H9 (cell line): ENCODE measurements at regions not wholly inside any gene's neighbourhood (a gene's known extent, or its start where the extent isn't known, plus 50 kb on each side); places are given as distances from the start of the nearest gene placed in this dataset.

Experiments
- DNase-seq: peaks from one replicate; pipeline ENCODE4 v3.0.0-alpha.2; 2017
- H2AFZ ChIP-seq: one replicate; pipeline ENCODE4 v1.6.1; 2013; ENCODE audit warnings: mild to moderate bottlenecking, low read length, control low read depth, moderate library complexity
- H2AK5ac ChIP-seq: 2 replicates; pipeline ENCODE4 v1.6.1; 2013; ENCODE audit warnings: low read length, control low read depth, mixed read lengths; ENCODE audit not compliant: insufficient read length
- H2BK120ac ChIP-seq: one replicate; pipeline ENCODE4 v1.6.1; 2013; ENCODE audit warnings: low read depth, mild to moderate bottlenecking, low read length, control low read depth, inconsistent platforms; ENCODE audit not compliant: poor library complexity, severe bottlenecking
- H2BK12ac ChIP-seq: 2 replicates; pipeline ENCODE4 v1.6.1; 2013; ENCODE audit warnings: low read length, control low read depth, mixed read lengths, low read depth; ENCODE audit not compliant: insufficient read length
- H2BK15ac ChIP-seq: 2 replicates; pipeline ENCODE4 v1.6.1; 2013; ENCODE audit warnings: low read depth, low read length, control low read depth
- H2BK20ac ChIP-seq: one replicate; pipeline ENCODE4 v1.6.1; 2013; ENCODE audit warnings: low read depth, mild to moderate bottlenecking, low read length, control low read depth, inconsistent platforms; ENCODE audit not compliant: poor library complexity, severe bottlenecking
- H2BK5ac ChIP-seq: 2 replicates; pipeline ENCODE4 v1.6.1; 2013; ENCODE audit warnings: low read length, control low read depth, mixed read lengths; ENCODE audit not compliant: insufficient read length
- H3K14ac ChIP-seq: 2 replicates; pipeline ENCODE4 v1.6.1; 2013; ENCODE audit warnings: low read length, control low read depth; ENCODE audit not compliant: insufficient read depth
- H3K18ac ChIP-seq: 2 replicates; pipeline ENCODE4 v1.6.1; 2013; ENCODE audit warnings: low read depth, mild to moderate bottlenecking, mixed read lengths, low read length, control low read depth; ENCODE audit not compliant: insufficient read length
- H3K23ac ChIP-seq: 2 replicates; pipeline ENCODE4 v1.6.1; 2013; ENCODE audit warnings: low read length, control low read depth, mixed read lengths, low read depth; ENCODE audit not compliant: insufficient read length
- H3K23me2 ChIP-seq: 2 replicates; pipeline ENCODE4 v1.6.1; 2013; ENCODE audit warnings: low read depth, mild to moderate bottlenecking, mixed read lengths, low read length, control low read depth; ENCODE audit not compliant: insufficient read length, poor library complexity, severe bottlenecking
- H3K27ac ChIP-seq: 2 replicates; pipeline ENCODE4 v1.5.1; 2013; ENCODE audit warnings: low read length, control low read depth, mixed read lengths, low read depth; ENCODE audit not compliant: insufficient read length
- H3K27me3 ChIP-seq: 2 replicates; pipeline ENCODE4 v1.6.1; 2013; ENCODE audit warnings: low read length, control low read depth, inconsistent platforms; ENCODE audit not compliant: insufficient read depth
- H3K4ac ChIP-seq: 2 replicates; pipeline ENCODE4 v1.6.1; 2013; ENCODE audit warnings: low read depth, mild to moderate bottlenecking, control low read depth, inconsistent platforms, low read length, moderate library complexity
- H3K4me1 ChIP-seq: 2 replicates; pipeline ENCODE4 v1.6.1; 2013; ENCODE audit warnings: low read length, control low read depth, inconsistent platforms; ENCODE audit not compliant: insufficient read depth
- H3K4me2 ChIP-seq: 2 replicates; pipeline ENCODE4 v1.6.1; 2013; ENCODE audit warnings: low read length, control low read depth, mixed read lengths; ENCODE audit not compliant: insufficient read length, insufficient read depth
- H3K56ac ChIP-seq: 2 replicates; pipeline ENCODE4 v1.6.1; 2013; ENCODE audit warnings: low read depth, mild to moderate bottlenecking, mixed read lengths, low read length, control low read depth; ENCODE audit not compliant: insufficient read length
- H3K79me1 ChIP-seq: 2 replicates; pipeline ENCODE4 v1.6.1; 2013; ENCODE audit warnings: low read depth, mild to moderate bottlenecking, moderate library complexity, low read length, control low read depth, inconsistent platforms; ENCODE audit not compliant: insufficient read depth, poor library complexity, severe bottlenecking
- H3K79me2 ChIP-seq: 2 replicates; pipeline ENCODE4 v1.6.1; 2013; ENCODE audit warnings: low read length, control low read depth, inconsistent platforms; ENCODE audit not compliant: insufficient read depth
- H3K9ac ChIP-seq: 2 replicates; pipeline ENCODE4 v1.6.1; 2013; ENCODE audit warnings: low read length, control low read depth, mixed read lengths; ENCODE audit not compliant: insufficient read length; ENCODE audit errors: extremely low read depth
- H3K9me3 ChIP-seq: one replicate; pipeline ENCODE4 v1.6.1; 2013; ENCODE audit warnings: low read depth, low read length, inconsistent platforms; ENCODE audit not compliant: control insufficient read depth
- H3T11ph ChIP-seq: one replicate; pipeline ENCODE4 v1.6.1; 2013; ENCODE audit warnings: mild to moderate bottlenecking, low read length, control low read depth, inconsistent platforms
- H4K20me1 ChIP-seq: one replicate; pipeline ENCODE4 v1.6.1; 2013; ENCODE audit not compliant: control insufficient read depth, insufficient read length, insufficient read depth
- H4K5ac ChIP-seq: 2 replicates; pipeline ENCODE4 v1.6.1; 2013; ENCODE audit warnings: low read depth, mild to moderate bottlenecking, mixed read lengths, low read length, control low read depth; ENCODE audit not compliant: insufficient read length
- H4K8ac ChIP-seq: replicated peaks from 2 replicates; pipeline ENCODE4 v1.6.1; 2013; ENCODE audit warnings: low read length, control low read depth, mixed read lengths, low read depth; ENCODE audit not compliant: insufficient read length
- H4K91ac ChIP-seq: 2 replicates; pipeline ENCODE4 v1.6.1; 2013; ENCODE audit warnings: low read depth, mild to moderate bottlenecking, moderate library complexity, mixed read lengths, low read length, control low read depth; ENCODE audit not compliant: insufficient read length
- H3K27ac Mint-ChIP-seq, 3 experiments: 2 replicates in 2 of 3; 3 replicates in 1 of 3; pipeline ENCODE4 v1.8.0; 2020 to 2021; ENCODE audit warnings: mixed read lengths in 3 of 3, mild to moderate bottlenecking in 1 of 3, moderate library complexity in 1 of 3
- H3K27me3 Mint-ChIP-seq: 2 replicates; pipeline ENCODE4 v1.8.0; 2021; ENCODE audit warnings: low read depth, mild to moderate bottlenecking, moderate library complexity, mixed read lengths
- H3K36me3 Mint-ChIP-seq, 3 experiments: 2 replicates in 2 of 3; 3 replicates in 1 of 3; pipeline ENCODE4 v1.8.0; 2020 to 2021; ENCODE audit warnings: low read depth in 3 of 3, mixed read lengths in 3 of 3; ENCODE audit not compliant: insufficient read depth in 1 of 3
- H3K4me1 Mint-ChIP-seq, 2 experiments: 2 replicates each; pipeline ENCODE4 v1.8.0; 2020; ENCODE audit warnings: mixed read lengths in 2 of 2
- H3K4me3 Mint-ChIP-seq, 2 experiments: 2 replicates in 1 of 2; 3 replicates in 1 of 2; pipeline ENCODE4 v1.8.0; 2020 to 2021; ENCODE audit warnings: mild to moderate bottlenecking in 2 of 2, mixed read lengths in 2 of 2, moderate library complexity in 1 of 2
- H3K9me3 Mint-ChIP-seq, 2 experiments: 2 replicates in 1 of 2; 3 replicates in 1 of 2; pipeline ENCODE4 v1.8.0; 2020; ENCODE audit warnings: mild to moderate bottlenecking in 2 of 2, mixed read lengths in 2 of 2, moderate library complexity in 1 of 2
- WGBS: extraction: QIAGEN DNeasy Blood & Tissue Kit; methylation state at CpG from one replicate; pipeline ENCODE4 v1.1.7; 2013; ENCODE audit warnings: missing lambda C conversion rate, low lambda C conversion rate, mixed read lengths; ENCODE audit not compliant: insufficient read length; ENCODE audit errors: extremely low coverage; 5-methylcytosine and 5-hydroxymethylcytosine counted together
- TF ChIP-seq, protein P1 (sequence below): fragments of 200-600 bp; sonication (generic); conservative IDR thresholded peaks from 3 replicates; pipeline ENCODE4 v1.8.0; 2021; ENCODE audit warnings: antibody characterized with exemption, mild to moderate bottlenecking

DNA sequence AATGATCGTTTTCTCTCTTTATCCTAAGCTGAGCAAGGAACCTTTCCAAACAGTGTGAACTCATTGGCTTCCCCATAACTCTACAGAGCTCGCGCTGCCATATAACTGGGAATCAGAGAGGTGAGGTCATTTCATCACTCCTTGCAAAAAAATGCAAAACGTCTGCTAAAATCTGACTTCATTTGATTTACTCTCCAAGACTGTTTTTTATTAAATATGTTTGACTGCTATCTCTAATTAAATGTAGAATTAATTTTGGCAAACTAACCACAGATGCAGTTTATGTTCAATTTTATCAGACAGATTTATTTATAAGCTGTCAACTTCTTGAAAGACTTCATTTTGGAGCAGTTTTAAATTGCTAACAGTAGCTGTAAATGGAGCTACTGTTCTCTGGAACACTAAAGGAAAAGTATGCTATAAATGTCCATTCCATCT is 131.6 kb upstream of the SOX5 start:
- no peak overlapping the region for H4K5ac ChIP-seq
- TF ChIP-seq, protein P1, sequence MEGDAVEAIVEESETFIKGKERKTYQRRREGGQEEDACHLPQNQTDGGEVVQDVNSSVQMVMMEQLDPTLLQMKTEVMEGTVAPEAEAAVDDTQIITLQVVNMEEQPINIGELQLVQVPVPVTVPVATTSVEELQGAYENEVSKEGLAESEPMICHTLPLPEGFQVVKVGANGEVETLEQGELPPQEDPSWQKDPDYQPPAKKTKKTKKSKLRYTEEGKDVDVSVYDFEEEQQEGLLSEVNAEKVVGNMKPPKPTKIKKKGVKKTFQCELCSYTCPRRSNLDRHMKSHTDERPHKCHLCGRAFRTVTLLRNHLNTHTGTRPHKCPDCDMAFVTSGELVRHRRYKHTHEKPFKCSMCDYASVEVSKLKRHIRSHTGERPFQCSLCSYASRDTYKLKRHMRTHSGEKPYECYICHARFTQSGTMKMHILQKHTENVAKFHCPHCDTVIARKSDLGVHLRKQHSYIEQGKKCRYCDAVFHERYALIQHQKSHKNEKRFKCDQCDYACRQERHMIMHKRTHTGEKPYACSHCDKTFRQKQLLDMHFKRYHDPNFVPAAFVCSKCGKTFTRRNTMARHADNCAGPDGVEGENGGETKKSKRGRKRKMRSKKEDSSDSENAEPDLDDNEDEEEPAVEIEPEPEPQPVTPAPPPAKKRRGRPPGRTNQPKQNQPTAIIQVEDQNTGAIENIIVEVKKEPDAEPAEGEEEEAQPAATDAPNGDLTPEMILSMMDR = no peak
- Mint-ChIP-seq H3K4me1 (peaks cover 6 to 8% of the 10 kb centered on the region in 2 experiments; a peak in 3 of 4 replicates), H3K27ac (no peak overlapping the region), H3K9me3 (no peaks in the 10 kb centered on the region), H3K36me3 (no peaks in the 10 kb centered on the region), H3K27me3 (no peaks in the 10 kb centered on the region), H3K4me3 (no peak overlapping the region)
- H3K9me3 ChIP-seq = no peaks in the 10 kb centered on the region
- no peak overlapping the region for H4K91ac ChIP-seq
- no peak overlapping the region for H2BK120ac ChIP-seq
- H3K14ac ChIP-seq = no peak overlapping the region
- no peak overlapping the region for H3K4ac ChIP-seq
- no peak overlapping the region for H2BK12ac ChIP-seq
- no peak overlapping the region for H3T11ph ChIP-seq
- no peaks in the 10 kb centered on the region for H3K79me2 ChIP-seq
- no peak overlapping the region for H2BK20ac ChIP-seq
- H4K8ac ChIP-seq = no peak overlapping the region
- H4K20me1 ChIP-seq = no peaks in the 10 kb centered on the region
- H3K56ac ChIP-seq = no peak overlapping the region
- no peaks in the 10 kb centered on the region for H3K79me1 ChIP-seq
- H3K9ac ChIP-seq = no peak overlapping the region
- H3K27ac ChIP-seq = no peak overlapping the region
- H3K23ac ChIP-seq = no peak overlapping the region
- no peak for DNase-seq
- no peaks in the 10 kb centered on the region for H3K23me2 ChIP-seq
- H2BK5ac ChIP-seq = no peak overlapping the region
- H3K4me2 ChIP-seq = no peak overlapping the region
- H3K4me1 ChIP-seq = no peaks in the 10 kb centered on the region; the same call in 1 of the 2 replicates
- no CpG with 5 or more reads among the region's 4 CpGs for WGBS
- H3K18ac ChIP-seq = no peak overlapping the region
- H2AFZ ChIP-seq = no peak overlapping the region
- H2BK15ac ChIP-seq = no peak overlapping the region
- no peaks in the 10 kb centered on the region for H3K27me3 ChIP-seq
- no peak overlapping the region for H2AK5ac ChIP-seq
